Fibroblast of villous mesenchyme (primary cell): ENCODE measurements at regions not wholly inside any gene's neighbourhood (a gene's known extent, or its start where the extent isn't known, plus 50 kb on each side); places are given as distances from the start of the nearest gene placed in this dataset.
"Not testable (repeated sequence)": the region's sequence is repeated elsewhere in the genome, so short reads cannot be mapped to it uniquely, and the experiment has no call there.

ENCODE experiments used
- DNase-seq: peaks from one replicate; pipeline ENCODE4 v3.0.0-alpha.2; 2010; ENCODE audit warnings: low read depth
- H3K4me3 ChIP-seq: 2 replicates; pipeline ENCODE4 v1.5.1; 2011; ENCODE audit warnings: low read depth, mild to moderate bottlenecking, low read length
- CTCF ChIP-seq: IDR thresholded peaks from 2 replicates; pipeline ENCODE4 v1.5.1; 2012; ENCODE audit warnings: low read depth, mild to moderate bottlenecking, low read length; ENCODE audit not compliant: insufficient read depth

- no peak overlapping the region for H3K4me3 ChIP-seq
- TF ChIP-seq CTCF: no peak
- no peak for DNase-seq
Measured at GRCh38 chr2:176944998-176945397, 267.6 kb upstream of the HNRNPA3 start.

GRCh38 chr2:176947754-176948153 lies 264.8 kb upstream of the HNRNPA3 start:
- no peak for DNase-seq
- H3K4me3 ChIP-seq: no peak overlapping the region
- TF ChIP-seq CTCF: no peak

DNA sequence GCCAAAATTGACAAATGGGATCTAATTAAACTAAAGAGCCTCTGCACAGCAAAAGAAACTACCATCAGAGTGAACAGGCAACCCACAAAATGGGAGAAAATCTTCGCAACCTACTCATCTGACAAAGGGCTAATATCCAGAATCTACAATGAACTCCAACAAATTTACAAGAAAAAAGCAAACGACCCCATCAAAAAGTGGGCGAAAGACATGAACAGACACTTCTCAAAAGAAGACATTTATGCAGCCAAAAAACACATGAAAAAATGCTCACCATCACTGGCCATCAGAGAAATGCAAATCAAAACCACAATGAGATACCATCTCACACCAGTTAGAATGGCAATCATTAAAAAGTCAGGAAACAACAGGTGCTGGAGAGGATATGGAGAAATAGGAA lies 261.4 kb upstream of the HNRNPA3 start:
- not testable (repeated sequence) for DNase-seq, H3K4me3 ChIP-seq

GRCh38 chr2:176956791-176957190 lies 255.8 kb upstream of the HNRNPA3 start:
- H3K4me3 ChIP-seq: no peak overlapping the region
- no peak for TF ChIP-seq CTCF
- DNase-seq: no peak

DNA sequence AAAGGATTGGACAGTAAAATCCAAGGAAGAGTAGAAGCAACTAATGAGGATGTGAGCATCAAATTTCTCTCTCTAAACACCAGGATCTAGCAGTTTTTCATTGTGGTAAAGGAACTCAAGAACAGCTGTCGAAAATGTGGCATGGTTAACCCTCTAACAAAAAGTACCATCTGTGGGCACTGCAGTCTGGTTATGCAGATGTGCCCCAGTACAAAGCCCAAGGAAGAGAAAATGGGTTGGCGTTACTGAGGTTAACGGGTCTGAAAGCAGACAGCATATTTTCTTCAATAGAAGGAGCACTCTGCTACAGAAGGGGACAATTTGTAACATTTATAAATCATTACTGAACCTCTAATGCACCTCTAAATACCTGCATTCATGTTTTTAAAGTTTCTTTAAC lies 253.0 kb upstream of the HNRNPA3 start:
- TF ChIP-seq CTCF: no peak
- no peak for DNase-seq
- no peak overlapping the region for H3K4me3 ChIP-seq

DNA sequence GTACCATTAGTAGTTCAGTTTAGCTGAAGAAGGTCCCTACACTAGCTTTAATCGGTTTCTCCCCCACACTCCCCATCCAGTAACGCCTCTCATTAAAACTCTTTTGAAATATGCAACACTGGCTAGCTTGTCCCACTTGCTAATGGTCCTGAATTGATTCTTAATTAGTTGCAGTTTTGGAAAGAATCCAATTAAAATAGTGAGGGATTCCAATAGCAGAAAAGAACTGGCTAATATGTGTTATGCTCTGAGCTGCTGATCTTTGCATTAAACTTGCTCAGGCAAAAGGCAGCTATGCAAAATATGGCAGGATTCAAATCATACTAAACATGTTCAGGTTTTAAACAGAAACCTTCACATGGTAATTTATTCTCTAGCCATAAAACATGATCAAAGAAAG lies 252.5 kb upstream of the HNRNPA3 start:
- no peak for DNase-seq
- no peak for TF ChIP-seq CTCF

GRCh38 chr2:176960736-176961520 lies 251.7 kb upstream of the HNRNPA3 start:
- TF ChIP-seq CTCF: no peak
- no peak overlapping the region for H3K4me3 ChIP-seq
- DNase-seq: no peak

More for the DNA sequence above, 252.5 kb upstream of the HNRNPA3 start:
- H3K4me3 ChIP-seq: no peak overlapping the region
